Colonic mucosa (tissue), 4 donors: ENCODE measurements at regions not wholly inside any gene's neighbourhood (a gene's known extent, or its start where the extent isn't known, plus 50 kb on each side); places are given as distances from the start of the nearest gene placed in this dataset.
"Not testable (repeated sequence)": the region's sequence is repeated elsewhere in the genome, so short reads cannot be mapped to it uniquely, and the experiment has no call there.

Experiments used
- DNase-seq: peaks from one replicate; pipeline ENCODE4 v3.0.0-alpha.2; 2020
- H3K27ac ChIP-seq: fragments of 200-600 bp; one replicate; pipeline ENCODE4 v1.8.0; 2021
- H3K27me3 ChIP-seq: fragments of 200-600 bp; one replicate; pipeline ENCODE4 v1.8.0; 2021
- H3K36me3 ChIP-seq: fragments of 200-600 bp; one replicate; pipeline ENCODE4 v1.8.0; 2021
- H3K4me1 ChIP-seq: fragments of 200-600 bp; one replicate; pipeline ENCODE4 v1.8.0; 2021; ENCODE audit warnings: mild to moderate bottlenecking
- H3K4me3 ChIP-seq: fragments of 200-600 bp; one replicate; pipeline ENCODE4 v1.8.0; 2021
- H3K9ac ChIP-seq, 2 donors: one replicate each; pipeline ENCODE4 v1.7.0; 2013; ENCODE audit warnings: control low read depth in 2 of 2, low read depth in 2 of 2, low read length in 2 of 2
- H3K9me3 ChIP-seq: fragments of 200-600 bp; one replicate; pipeline ENCODE4 v1.8.0; 2021
- intact Hi-C: fragments of 100-400 bp; cut with DNase I; formaldehyde crosslinking; loops from one replicate; pipeline ENCODE4 v1.14.1; 2022
- TF ChIP-seq, protein P1 (sequence below): fragments of 200-600 bp; IDR thresholded peaks from one replicate; pipeline ENCODE4 v1.8.0; 2022; ENCODE audit warnings: antibody characterized with exemption, mild to moderate bottlenecking
- donor health status: healthy.
- donor health status: DM: no; HTN: no; CAD: no.
- donor health status: DM: no; HTN: no; CAD: no.

DNA sequence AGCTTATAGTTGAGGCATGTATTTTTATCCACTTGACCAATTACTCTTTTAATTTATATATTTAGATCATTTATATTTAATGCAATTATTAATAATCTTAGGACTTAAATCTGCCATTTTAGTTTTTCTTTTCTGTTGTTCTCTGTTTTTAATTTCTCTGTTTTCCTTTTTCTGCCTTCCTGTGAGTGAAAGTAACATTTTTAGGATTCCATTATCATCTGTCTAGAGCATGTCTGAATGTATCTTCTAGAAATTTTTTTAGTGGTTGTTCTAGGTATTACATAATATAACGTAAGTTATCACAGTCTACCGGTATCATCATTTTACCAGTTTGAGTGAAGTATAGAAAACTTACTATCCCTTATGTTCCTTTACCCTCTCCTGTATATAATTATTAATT lies 197.3 kb downstream of the UNC5CL start:
- Histone ChIP-seq H3K36me3 (no peaks in the 10 kb centered on the region), H3K27ac (no peak overlapping the region)
- DNase-seq: no peak

GRCh38 chr6:40832691-40833090 lies 206.3 kb downstream of the UNC5CL start:
- TF ChIP-seq, protein P1, sequence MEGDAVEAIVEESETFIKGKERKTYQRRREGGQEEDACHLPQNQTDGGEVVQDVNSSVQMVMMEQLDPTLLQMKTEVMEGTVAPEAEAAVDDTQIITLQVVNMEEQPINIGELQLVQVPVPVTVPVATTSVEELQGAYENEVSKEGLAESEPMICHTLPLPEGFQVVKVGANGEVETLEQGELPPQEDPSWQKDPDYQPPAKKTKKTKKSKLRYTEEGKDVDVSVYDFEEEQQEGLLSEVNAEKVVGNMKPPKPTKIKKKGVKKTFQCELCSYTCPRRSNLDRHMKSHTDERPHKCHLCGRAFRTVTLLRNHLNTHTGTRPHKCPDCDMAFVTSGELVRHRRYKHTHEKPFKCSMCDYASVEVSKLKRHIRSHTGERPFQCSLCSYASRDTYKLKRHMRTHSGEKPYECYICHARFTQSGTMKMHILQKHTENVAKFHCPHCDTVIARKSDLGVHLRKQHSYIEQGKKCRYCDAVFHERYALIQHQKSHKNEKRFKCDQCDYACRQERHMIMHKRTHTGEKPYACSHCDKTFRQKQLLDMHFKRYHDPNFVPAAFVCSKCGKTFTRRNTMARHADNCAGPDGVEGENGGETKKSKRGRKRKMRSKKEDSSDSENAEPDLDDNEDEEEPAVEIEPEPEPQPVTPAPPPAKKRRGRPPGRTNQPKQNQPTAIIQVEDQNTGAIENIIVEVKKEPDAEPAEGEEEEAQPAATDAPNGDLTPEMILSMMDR: no peak
- H3K9ac ChIP-seq: no peak overlapping the region
- no peaks in the 10 kb centered on the region for H3K27me3 ChIP-seq
- H3K4me1 ChIP-seq: no peaks in the 10 kb centered on the region
- H3K27ac ChIP-seq: no peak overlapping the region
- no peak for DNase-seq
- intact Hi-C loops: no loop called here
- no peaks in the 10 kb centered on the region for H3K36me3 ChIP-seq
- no peak overlapping the region for H3K4me3 ChIP-seq
- H3K9me3 ChIP-seq: no peaks in the 10 kb centered on the region

More for the DNA sequence above, 197.3 kb downstream of the UNC5CL start:
- H3K4me1 ChIP-seq: no peaks in the 10 kb centered on the region
- no peak overlapping the region for H3K9ac ChIP-seq
- H3K4me3 ChIP-seq: no peak overlapping the region
- no peaks in the 10 kb centered on the region for H3K9me3 ChIP-seq
- H3K27me3 ChIP-seq: no peaks in the 10 kb centered on the region
- TF ChIP-seq, protein P1: no peak
- intact Hi-C loops: no loop called here

GRCh38 chr6:40831381-40831780 lies 207.6 kb downstream of the UNC5CL start:
- intact Hi-C loops: no loop called here
- H3K9me3 ChIP-seq: no peaks in the 10 kb centered on the region
- DNase-seq: no peak
- no peak overlapping the region for H3K4me3 ChIP-seq
- H3K27ac ChIP-seq: no peak overlapping the region
- no peak overlapping the region for H3K9ac ChIP-seq
- no peaks in the 10 kb centered on the region for H3K4me1 ChIP-seq
- no peaks in the 10 kb centered on the region for H3K36me3 ChIP-seq
- TF ChIP-seq, protein P1: no peak
- no peaks in the 10 kb centered on the region for H3K27me3 ChIP-seq

GRCh38 chr6:40825102-40825501 lies 213.9 kb downstream of the UNC5CL start:
- Histone ChIP-seq H3K36me3 (no peaks in the 10 kb centered on the region), H3K4me3 (no peak overlapping the region), H3K27me3 (no peaks in the 10 kb centered on the region), H3K27ac (no peak overlapping the region), H3K9ac (no peak overlapping the region), H3K9me3 (no peaks in the 10 kb centered on the region), H3K4me1 (no peaks in the 10 kb centered on the region)
- no peak for DNase-seq
- intact Hi-C loops: loop anchor here (5.0 kb wide), 1 partner anchor 1478 kb away; no protein-coding TSS in a partner anchor
- TF ChIP-seq, protein P1: no peak

DNA sequence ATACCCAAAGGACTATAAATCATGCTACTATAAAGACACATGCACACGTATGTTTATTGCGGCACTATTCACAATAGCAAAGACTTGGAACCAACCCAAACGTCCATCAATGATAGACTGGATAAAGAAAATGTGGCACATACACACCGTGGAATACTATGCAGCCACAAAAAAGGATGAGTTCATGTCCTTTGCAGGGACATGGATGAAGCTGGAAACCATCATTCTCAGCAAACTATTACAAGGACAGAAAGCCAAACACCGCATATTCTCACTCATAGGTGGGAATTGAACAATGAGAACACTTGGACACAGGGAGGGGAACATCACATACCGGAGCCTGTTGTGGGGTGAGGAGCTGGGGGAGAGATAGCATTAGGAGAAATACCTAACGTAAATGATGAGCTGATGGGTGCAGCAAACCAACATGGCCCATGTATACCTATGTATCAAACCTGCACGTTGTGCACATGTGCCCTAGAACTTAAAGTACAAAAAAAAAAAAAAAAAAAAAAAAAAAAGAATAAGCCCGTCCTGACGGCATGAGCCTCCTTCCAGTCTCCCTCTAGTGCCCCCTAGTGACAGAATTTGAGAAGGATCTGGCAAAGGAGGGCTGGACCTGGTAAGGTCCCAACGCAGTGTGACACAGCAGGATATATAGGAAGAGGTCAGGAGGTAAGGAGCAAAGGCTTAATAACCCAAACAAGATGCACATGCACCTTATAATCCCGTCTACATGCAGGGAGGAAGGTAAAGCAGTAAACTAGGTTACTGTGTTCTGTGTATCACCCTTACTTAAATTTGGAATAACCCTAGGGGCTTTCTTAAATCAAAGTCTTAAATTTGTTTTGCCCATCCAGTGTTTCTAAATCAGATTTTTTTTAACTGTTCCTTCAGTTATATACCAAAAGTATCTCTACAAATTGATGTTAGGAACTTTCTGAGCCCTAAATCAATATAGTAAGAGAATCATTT lies 214.8 kb downstream of the UNC5CL start:
- H3K4me3 ChIP-seq, intact Hi-C loops, H3K4me1 ChIP-seq, H3K27ac ChIP-seq, H3K36me3 ChIP-seq, H3K9me3 ChIP-seq, H3K9ac ChIP-seq, H3K27me3 ChIP-seq: not testable (repeated sequence)
- TF ChIP-seq, protein P1: peak; percentile 60
- peak; percentile 66 for DNase-seq
